HepG2 (cell line): ENCODE measurements at regions not wholly inside any gene's neighbourhood (a gene's known extent, or its start where the extent isn't known, plus 50 kb on each side); places are given as distances from the start of the nearest gene placed in this dataset.

Experiments
- ATAC-seq: fragments of 200-7000 bp; cut with Tn5 transposase; 3 replicates; pipeline ENCODE4 v1.9.1; 2020; ENCODE audit warnings: mild to moderate bottlenecking, moderate library complexity
- BruUV-seq: library from RNA; stranded (reverse); fragments of 400-500 nt; replicated peaks from 2 replicates; lab custom pipeline; 2021; lab: Mats Ljungman, UMichigan
- CTCF ChIA-PET: fragments of 300-600 bp; formaldehyde crosslinking; extraction: SDS; loops from one replicate; lab custom pipeline; 2021; ENCODE audit warnings: low total read pairs, inconsistent platforms, low intra/inter-chr PET ratio; lab: Yijun Ruan, JAX
- POLR2A ChIA-PET: fragments of 350-600 bp; sonication (Branson Sonifier 250); formaldehyde crosslinking; loops from one replicate; lab custom pipeline; 2020; ENCODE audit warnings: antibody characterized with exemption, inconsistent platforms; lab: Yijun Ruan, JAX
- DNase-seq: peaks from one replicate; pipeline ENCODE4 v3.0.0-alpha.2; 2015; ENCODE audit warnings: low spot score
- FAIRE-seq: peaks from 3 replicates; lab custom pipeline; 2011; peaks lifted over from hg19 to GRCh38; lab: Jason Lieb, UNC
- H2AFZ ChIP-seq: one replicate; pipeline ENCODE4 v1.6.1; 2011; ENCODE audit warnings: low read length, inconsistent platforms
- H3K27ac ChIP-seq: fragments of 300-600 bp; 3 replicates; pipeline ENCODE4 v1.8.0; 2011; ENCODE audit warnings: mixed run types, mild to moderate bottlenecking, mixed read lengths, low read length, inconsistent platforms; ENCODE audit not compliant: insufficient read depth; ENCODE audit errors: extremely low read length
- H3K27me3 ChIP-seq, 2 experiments: fragments of 200-600 bp in 1 of 2; 2 replicates in 1 of 2; 3 replicates in 1 of 2; pipeline versions ENCODE4 v1.6.0 to v1.8.0; 2011; ENCODE audit warnings: low read length in 2 of 2, mild to moderate bottlenecking in 2 of 2, moderate library complexity in 2 of 2, inconsistent platforms in 1 of 2; ENCODE audit not compliant: insufficient read depth in 2 of 2, control insufficient read depth in 1 of 2
- H3K36me3 ChIP-seq, 2 experiments: fragments of 200-600 bp in 1 of 2; replicated peaks in 1 of 2; 2 replicates in 1 of 2; 3 replicates in 1 of 2; pipeline versions ENCODE4 v1.5.1 to v1.8.0; 2011; ENCODE audit warnings: low read length in 2 of 2, inconsistent platforms in 1 of 2; ENCODE audit not compliant: insufficient read depth in 2 of 2, control insufficient read depth in 1 of 2
- H3K4me1 ChIP-seq: 2 replicates; pipeline ENCODE4 v1.5.1; 2012; ENCODE audit warnings: low read length, inconsistent platforms; ENCODE audit not compliant: insufficient read depth
- H3K4me2 ChIP-seq: 2 replicates; pipeline ENCODE4 v1.6.0; 2011; ENCODE audit warnings: low read depth, low read length, inconsistent platforms
- H3K4me3 ChIP-seq, 3 experiments: fragments of 200-600 bp in 1 of 3; sonication (generic), shearing (Covaris generic) in 1 of 3; replicated peaks in 1 of 3; 2 replicates each; pipeline ENCODE4 v1.5.1; 2011 to 2016; ENCODE audit warnings: low read length in 3 of 3, inconsistent platforms in 2 of 3, low read depth in 2 of 3, mild to moderate bottlenecking in 2 of 3, control low read depth in 1 of 3, mixed read lengths in 1 of 3; ENCODE audit not compliant: insufficient read depth in 1 of 3
- H3K79me2 ChIP-seq: one replicate; pipeline ENCODE4 v1.6.1; 2011; ENCODE audit warnings: low read length, inconsistent platforms; ENCODE audit not compliant: insufficient read depth
- H3K9ac ChIP-seq: 2 replicates; pipeline ENCODE4 v1.6.0; 2011; ENCODE audit warnings: mild to moderate bottlenecking, low read depth, low read length, inconsistent platforms; ENCODE audit not compliant: insufficient read depth
- H3K9me3 ChIP-seq: 2 replicates; pipeline ENCODE4 v1.5.1; 2012; ENCODE audit warnings: mild to moderate bottlenecking, low read length
- H4K20me1 ChIP-seq: 2 replicates; pipeline ENCODE4 v1.6.0; 2011; ENCODE audit warnings: inconsistent platforms, mild to moderate bottlenecking, low read length, moderate library complexity; ENCODE audit not compliant: insufficient read depth
- ELF3 ChIP-seq: IDR thresholded peaks from 2 replicates; pipeline ENCODE4 v1.6.1; 2016; ENCODE audit warnings: missing genetic modification reagents, missing compliant biosample characterization
- KDM4B ChIP-seq: sonication (generic); formaldehyde crosslinking; IDR thresholded peaks from 2 replicates; pipeline ENCODE4 v1.4.0; 2020; ENCODE audit warnings: missing genetic modification reagents
- REXO4 ChIP-seq: sonication (generic); formaldehyde crosslinking; IDR thresholded peaks from 2 replicates; pipeline ENCODE4 v1.8.0; 2022; ENCODE audit warnings: missing genetic modification reagents, mild to moderate bottlenecking, borderline replicate concordance
- THAP11 ChIP-seq: IDR thresholded peaks from 2 replicates; pipeline ENCODE4 v1.6.1; 2016; ENCODE audit warnings: missing biosample characterization, missing genetic modification reagents
- ZFP37 ChIP-seq: sonication (generic); formaldehyde crosslinking; IDR thresholded peaks from 2 replicates; pipeline ENCODE4 v1.4.0; 2020; ENCODE audit warnings: missing genetic modification reagents, borderline replicate concordance
- ZNF18 ChIP-seq: sonication (generic); formaldehyde crosslinking; IDR thresholded peaks from 2 replicates; pipeline ENCODE4 v1.8.0; 2022; ENCODE audit warnings: mild to moderate bottlenecking, missing genetic modification reagents; ENCODE audit not compliant: insufficient replicate concordance
- ZNF337 ChIP-seq: sonication (generic); formaldehyde crosslinking; IDR thresholded peaks from 2 replicates; pipeline ENCODE4 v1.5.1; 2020; ENCODE audit warnings: missing genetic modification reagents, low read depth, mild to moderate bottlenecking, borderline replicate concordance
- ZNF430 ChIP-seq: sonication (generic); formaldehyde crosslinking; IDR thresholded peaks from 2 replicates; pipeline ENCODE4 v1.9.0; 2021; ENCODE audit warnings: mild to moderate bottlenecking, missing genetic modification reagents
- ZNF567 ChIP-seq: sonication (generic); formaldehyde crosslinking; IDR thresholded peaks from 2 replicates; pipeline ENCODE4 v1.8.1; 2023; ENCODE audit warnings: mild to moderate bottlenecking, missing genetic modification reagents, borderline replicate concordance
- ZNF672 ChIP-seq: sonication (generic); formaldehyde crosslinking; IDR thresholded peaks from 2 replicates; pipeline ENCODE4 v1.8.1; 2022; ENCODE audit warnings: missing genetic modification reagents
- ZNF761 ChIP-seq: sonication (generic); formaldehyde crosslinking; conservative IDR thresholded peaks from 2 replicates; pipeline ENCODE4 v1.4.0; 2020; ENCODE audit warnings: mild to moderate bottlenecking, missing genetic modification reagents
- ZNF850 ChIP-seq: sonication (generic); formaldehyde crosslinking; conservative IDR thresholded peaks from 2 replicates; pipeline ENCODE4 v1.9.0; 2021; ENCODE audit warnings: mild to moderate bottlenecking, missing genetic modification reagents
- WGBS: methylation state at CpG from one replicate; pipeline ENCODE4 v1.1.6; 2017; ENCODE audit warnings: low lambda C conversion rate; 5-methylcytosine and 5-hydroxymethylcytosine counted together
- in situ Hi-C: cut with HindIII; loops from 2 replicates; pipeline ENCODE4 v1.10.0; 2017; ENCODE audit warnings: low pct_unique_long_range_greater_than_20kb; ENCODE audit not compliant: extremely low pct_ligation_motif_present
- intact Hi-C: fragments of 100-400 bp; cut with micrococcal nuclease; formaldehyde crosslinking; loops from one replicate; pipeline ENCODE4 v1.10.0; 2022; ENCODE audit not compliant: unreplicated experiment
- TF ChIP-seq, protein P1 (sequence below): sonication (generic); formaldehyde crosslinking; IDR thresholded peaks from 2 replicates; pipeline ENCODE4 v1.4.0; 2020; ENCODE audit warnings: missing genetic modification reagents
- TF ChIP-seq, protein P2 (sequence below): sonication (generic); formaldehyde crosslinking; IDR thresholded peaks from 2 replicates; pipeline ENCODE4 v1.5.1; 2020; ENCODE audit warnings: missing genetic modification reagents, mild to moderate bottlenecking, borderline replicate concordance

DNA sequence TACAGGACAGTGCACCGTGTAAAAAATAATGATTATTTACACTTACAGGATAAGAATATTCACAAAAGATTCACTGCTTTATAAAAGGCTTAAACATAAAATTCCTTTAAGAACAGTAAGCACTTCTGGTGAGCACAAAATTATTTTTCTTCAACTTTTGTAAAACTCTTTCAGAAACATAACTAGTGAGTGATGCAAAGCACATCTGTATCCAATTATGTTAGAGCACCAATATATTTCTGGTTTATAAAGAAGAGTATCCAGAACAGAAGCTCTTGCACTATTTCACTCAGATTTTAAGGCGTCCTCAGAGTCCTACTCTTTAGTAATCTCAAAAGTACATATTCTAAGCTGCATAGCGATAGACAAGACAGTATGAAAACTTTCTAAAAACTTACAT is 276.0 kb downstream of the C4orf33 start:
- no peak for FAIRE-seq
- in situ Hi-C loops (no loop called here), intact Hi-C loops (no loop called here)
- POLR2A ChIA-PET, result no interaction called here
- CTCF ChIA-PET, result no interaction called here
- Histone ChIP-seq H2AFZ (no peak overlapping the region), H3K9me3 (no peaks in the 10 kb centered on the region), H3K36me3 (no peaks in the 10 kb centered on the region), H3K79me2 (no peaks in the 10 kb centered on the region), H3K4me3 (no peak overlapping the region), H3K9ac (no peak overlapping the region), H3K4me1 (no peaks in the 10 kb centered on the region), H3K27me3 (no peaks in the 10 kb centered on the region), H3K4me2 (no peak overlapping the region), H4K20me1 (no peaks in the 10 kb centered on the region), H3K27ac (no peak overlapping the region)
- 27% methylated on average over 3 of the region's 3 CpGs for WGBS
- BruUV-seq, result no TSS peak
- no peak for TF ChIP-seq ZNF672 (CRISPR knock-in tag)
- no peak for TF ChIP-seq THAP11 (CRISPR knock-in tag)
- TF ChIP-seq, protein P1, sequence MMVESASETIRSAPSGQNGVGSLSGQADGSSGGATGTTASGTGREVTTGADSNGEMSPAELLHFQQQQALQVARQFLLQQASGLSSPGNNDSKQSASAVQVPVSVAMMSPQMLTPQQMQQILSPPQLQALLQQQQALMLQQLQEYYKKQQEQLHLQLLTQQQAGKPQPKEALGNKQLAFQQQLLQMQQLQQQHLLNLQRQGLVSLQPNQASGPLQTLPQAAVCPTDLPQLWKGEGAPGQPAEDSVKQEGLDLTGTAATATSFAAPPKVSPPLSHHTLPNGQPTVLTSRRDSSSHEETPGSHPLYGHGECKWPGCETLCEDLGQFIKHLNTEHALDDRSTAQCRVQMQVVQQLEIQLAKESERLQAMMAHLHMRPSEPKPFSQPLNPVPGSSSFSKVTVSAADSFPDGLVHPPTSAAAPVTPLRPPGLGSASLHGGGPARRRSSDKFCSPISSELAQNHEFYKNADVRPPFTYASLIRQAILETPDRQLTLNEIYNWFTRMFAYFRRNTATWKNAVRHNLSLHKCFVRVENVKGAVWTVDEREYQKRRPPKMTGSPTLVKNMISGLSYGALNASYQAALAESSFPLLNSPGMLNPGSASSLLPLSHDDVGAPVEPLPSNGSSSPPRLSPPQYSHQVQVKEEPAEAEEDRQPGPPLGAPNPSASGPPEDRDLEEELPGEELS (CRISPR knock-in tag), result no peak
- TF ChIP-seq, protein P2, sequence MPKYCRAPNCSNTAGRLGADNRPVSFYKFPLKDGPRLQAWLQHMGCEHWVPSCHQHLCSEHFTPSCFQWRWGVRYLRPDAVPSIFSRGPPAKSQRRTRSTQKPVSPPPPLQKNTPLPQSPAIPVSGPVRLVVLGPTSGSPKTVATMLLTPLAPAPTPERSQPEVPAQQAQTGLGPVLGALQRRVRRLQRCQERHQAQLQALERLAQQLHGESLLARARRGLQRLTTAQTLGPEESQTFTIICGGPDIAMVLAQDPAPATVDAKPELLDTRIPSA (CRISPR knock-in tag), result no peak
- TF ChIP-seq KDM4B, result no peak
- TF ChIP-seq ZNF850, result no peak
- no peak for TF ChIP-seq REXO4 (CRISPR knock-in tag)
- TF ChIP-seq ZNF18 (CRISPR knock-in tag), result no peak
- no peak for TF ChIP-seq ZNF761 (CRISPR knock-in tag)
- TF ChIP-seq ZNF567 (CRISPR knock-in tag), result no peak
- TF ChIP-seq ZNF430 (CRISPR knock-in tag), result no peak
- no peak for TF ChIP-seq ZFP37 (CRISPR knock-in tag)
- no peak for TF ChIP-seq ZNF337 (CRISPR knock-in tag)
- no peak for TF ChIP-seq ELF3 (CRISPR knock-in tag)
- ATAC-seq, result no peak
- DNase-seq, result no peak
